WTC11 (cell line): ENCODE measurements at regions not wholly inside any gene's neighbourhood (a gene's known extent, or its start where the extent isn't known, plus 50 kb on each side); places are given as distances from the start of the nearest gene placed in this dataset.

ENCODE experiments used
- AR ChIP-seq: fragments of 250-450 bp; sonication (Bioruptor Pico); IDR thresholded peaks from 2 replicates; pipeline ENCODE4 v1.9.0; 2021; ENCODE audit warnings: mild to moderate bottlenecking
- FOXJ3 ChIP-seq: sonication (generic); formaldehyde crosslinking; IDR thresholded peaks from 2 replicates; pipeline ENCODE4 v1.9.0; 2021; ENCODE audit warnings: missing genetic modification reagents, mild to moderate bottlenecking, borderline replicate concordance
- FOXK1 ChIP-seq: sonication (generic); formaldehyde crosslinking; IDR thresholded peaks from 2 replicates; pipeline ENCODE4 v1.8.0; 2022; ENCODE audit warnings: mild to moderate bottlenecking, moderate library complexity, missing genetic modification reagents
- FOXP4 ChIP-seq: sonication (generic); formaldehyde crosslinking; IDR thresholded peaks from 2 replicates; pipeline ENCODE4 v1.8.0; 2022; ENCODE audit warnings: mild to moderate bottlenecking, missing genetic modification reagents
- GABPB1 ChIP-seq: sonication (generic); formaldehyde crosslinking; IDR thresholded peaks from 2 replicates; pipeline ENCODE4 v1.8.1; 2023; ENCODE audit warnings: mild to moderate bottlenecking, missing genetic modification reagents
- JUN ChIP-seq: sonication (generic); formaldehyde crosslinking; IDR thresholded peaks from 2 replicates; pipeline ENCODE4 v1.8.0; 2023; ENCODE audit warnings: mild to moderate bottlenecking, missing genetic modification reagents
- NR2C2 ChIP-seq: sonication (generic); formaldehyde crosslinking; IDR thresholded peaks from 2 replicates; pipeline ENCODE4 v1.8.0; 2022; ENCODE audit warnings: mild to moderate bottlenecking, missing genetic modification reagents
- NR3C1 ChIP-seq: sonication (generic); formaldehyde crosslinking; conservative IDR thresholded peaks from 2 replicates; pipeline ENCODE4 v1.8.1; 2023; ENCODE audit warnings: low read depth, mild to moderate bottlenecking, missing genetic modification reagents
- SP1 ChIP-seq: sonication (generic); formaldehyde crosslinking; conservative IDR thresholded peaks from 2 replicates; pipeline ENCODE4 v1.8.1; 2022; ENCODE audit warnings: missing genetic modification reagents
- TEAD1 ChIP-seq: sonication (generic); formaldehyde crosslinking; IDR thresholded peaks from 2 replicates; pipeline ENCODE4 v1.8.0; 2022; ENCODE audit warnings: mild to moderate bottlenecking, missing genetic modification reagents
- ZBTB21 ChIP-seq: sonication (generic); formaldehyde crosslinking; IDR thresholded peaks from 2 replicates; pipeline ENCODE4 v1.8.1; 2023; ENCODE audit warnings: mild to moderate bottlenecking, missing genetic modification reagents, borderline replicate concordance
- ZNF263 ChIP-seq: sonication (generic); formaldehyde crosslinking; IDR thresholded peaks from 2 replicates; pipeline ENCODE4 v1.8.1; 2022; ENCODE audit warnings: low read depth, mild to moderate bottlenecking, moderate library complexity, missing genetic modification reagents
- ZNF416 ChIP-seq: fragments of 250-450 bp; sonication (Bioruptor Pico); IDR thresholded peaks from 2 replicates; pipeline ENCODE4 v1.9.0; 2021; ENCODE audit warnings: mild to moderate bottlenecking, inconsistent platforms
- TF ChIP-seq, protein P1 (sequence below): fragments of 200-600 bp; IDR thresholded peaks from 2 replicates; pipeline ENCODE4 v1.8.0; 2022; ENCODE audit warnings: antibody characterized with exemption

GRCh38 chr12:58504143-58504938, 416.0 kb downstream of the LRIG3 start:
- TF ChIP-seq, protein P1, sequence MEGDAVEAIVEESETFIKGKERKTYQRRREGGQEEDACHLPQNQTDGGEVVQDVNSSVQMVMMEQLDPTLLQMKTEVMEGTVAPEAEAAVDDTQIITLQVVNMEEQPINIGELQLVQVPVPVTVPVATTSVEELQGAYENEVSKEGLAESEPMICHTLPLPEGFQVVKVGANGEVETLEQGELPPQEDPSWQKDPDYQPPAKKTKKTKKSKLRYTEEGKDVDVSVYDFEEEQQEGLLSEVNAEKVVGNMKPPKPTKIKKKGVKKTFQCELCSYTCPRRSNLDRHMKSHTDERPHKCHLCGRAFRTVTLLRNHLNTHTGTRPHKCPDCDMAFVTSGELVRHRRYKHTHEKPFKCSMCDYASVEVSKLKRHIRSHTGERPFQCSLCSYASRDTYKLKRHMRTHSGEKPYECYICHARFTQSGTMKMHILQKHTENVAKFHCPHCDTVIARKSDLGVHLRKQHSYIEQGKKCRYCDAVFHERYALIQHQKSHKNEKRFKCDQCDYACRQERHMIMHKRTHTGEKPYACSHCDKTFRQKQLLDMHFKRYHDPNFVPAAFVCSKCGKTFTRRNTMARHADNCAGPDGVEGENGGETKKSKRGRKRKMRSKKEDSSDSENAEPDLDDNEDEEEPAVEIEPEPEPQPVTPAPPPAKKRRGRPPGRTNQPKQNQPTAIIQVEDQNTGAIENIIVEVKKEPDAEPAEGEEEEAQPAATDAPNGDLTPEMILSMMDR: no peak
- TF ChIP-seq ZNF263 (CRISPR knock-in tag) (no peak), SP1 (no peak), FOXJ3 (CRISPR knock-in tag) (no peak), GABPB1 (no peak), AR (CRISPR knock-in tag) (no peak), ZNF416 (CRISPR knock-in tag) (no peak), TEAD1 (CRISPR knock-in tag) (no peak), ZBTB21 (no peak), JUN (CRISPR knock-in tag) (no peak), NR3C1 (no peak), NR2C2 (CRISPR knock-in tag) (no peak), FOXP4 (CRISPR knock-in tag) (no peak), FOXK1 (no peak)
